GM12878 (cell line): ENCODE measurements at regions not wholly inside any gene's neighbourhood (a gene's known extent, or its start where the extent isn't known, plus 50 kb on each side); places are given as distances from the start of the nearest gene placed in this dataset.

Experiments used
- ATAC-seq: fragments of 200-7000 bp; cut with Tn5 transposase; 3 replicates; pipeline ENCODE4 v1.9.1; 2020; ENCODE audit warnings: mild to moderate bottlenecking, moderate library complexity
- BruUV-seq: library from RNA; stranded (reverse); fragments of 400-500 nt; replicated peaks from 2 replicates; lab custom pipeline; 2021; lab: Mats Ljungman, UMichigan
- CTCF ChIA-PET: fragments of 300-600 bp; sonication (Branson Sonifier 250); formaldehyde crosslinking; extraction: SDS; loops from one replicate; lab custom pipeline; 2021; ENCODE audit warnings: inconsistent platforms; lab: Yijun Ruan, JAX
- POLR2A ChIA-PET: fragments of 350-600 bp; formaldehyde crosslinking; extraction: SDS; loops from one replicate; lab custom pipeline; 2021; ENCODE audit warnings: inconsistent platforms; lab: Charles Lee
- RAD21 ChIA-PET: fragments of 300-600 bp; sonication (Branson Sonifier 250); formaldehyde crosslinking; loops from one replicate; lab custom pipeline; 2023; ENCODE audit warnings: antibody characterized with exemption; ENCODE audit not compliant: unreplicated experiment; lab: Charles Lee
- SMC1A ChIA-PET: fragments of 300-600 bp; sonication (Branson Sonifier 250); formaldehyde crosslinking; loops from one replicate; lab custom pipeline; 2023; ENCODE audit not compliant: unreplicated experiment, uncharacterized antibody; lab: Charles Lee
- DNase-seq: peaks from one replicate; pipeline ENCODE4 v3.0.0-alpha.2; 2011; ENCODE audit warnings: low read depth, low spot score
- FAIRE-seq: peaks from 3 replicates; lab custom pipeline; 2011; peaks lifted over from hg19 to GRCh38; lab: Jason Lieb, UNC
- H2AFZ ChIP-seq: 2 replicates; pipeline ENCODE4 v1.6.0; 2011; ENCODE audit warnings: low read depth, low read length, control low read depth; ENCODE audit not compliant: control insufficient read depth
- H3K27ac ChIP-seq: 2 replicates; pipeline ENCODE4 v1.5.1; 2011; ENCODE audit warnings: control low read depth; ENCODE audit not compliant: control insufficient read depth, insufficient read depth
- H3K27me3 ChIP-seq, 2 experiments: replicated peaks in 1 of 2; 2 replicates each; pipeline versions ENCODE4 v1.6.0 to v1.6.1; 2011; ENCODE audit warnings: low read length in 1 of 2; ENCODE audit not compliant: control insufficient read depth in 2 of 2, insufficient read depth in 2 of 2
- H3K36me3 ChIP-seq, 2 experiments: 2 replicates each; pipeline ENCODE4 v1.5.1; 2011; ENCODE audit warnings: low read length in 1 of 2; ENCODE audit not compliant: control insufficient read depth in 2 of 2, insufficient read depth in 2 of 2
- H3K4me1 ChIP-seq: 2 replicates; pipeline ENCODE4 v1.6.1; 2011; ENCODE audit warnings: mild to moderate bottlenecking, low read length, moderate library complexity, mixed read lengths; ENCODE audit not compliant: control insufficient read depth, insufficient read depth
- H3K4me2 ChIP-seq: 2 replicates; pipeline ENCODE4 v1.6.0; 2011; ENCODE audit warnings: control low read depth; ENCODE audit not compliant: control insufficient read depth, insufficient read depth
- H3K4me3 ChIP-seq: fragments of 200-600 bp; sonication (generic); 2 replicates; pipeline ENCODE4 v1.5.1; 2016
- H3K79me2 ChIP-seq: 2 replicates; pipeline ENCODE4 v1.6.0; 2011; ENCODE audit warnings: low read length; ENCODE audit not compliant: control insufficient read depth, insufficient read depth
- H3K9ac ChIP-seq: 2 replicates; pipeline ENCODE4 v1.8.0; 2011; ENCODE audit warnings: low read length, control low read depth, mixed read lengths; ENCODE audit not compliant: control insufficient read depth, insufficient read depth
- H3K9me3 ChIP-seq: replicated peaks from 3 replicates; pipeline ENCODE4 v1.5.1; 2011; ENCODE audit warnings: mild to moderate bottlenecking, low read length; ENCODE audit not compliant: control insufficient read depth, insufficient read depth
- H4K20me1 ChIP-seq: 2 replicates; pipeline ENCODE4 v1.6.0; 2011; ENCODE audit not compliant: control insufficient read depth, insufficient read depth
- BHLHE40 ChIP-seq, 2 experiments: fragments of 450-650 bp in 1 of 2; IDR thresholded peaks; 2 replicates each; pipeline ENCODE4 v1.6.1; 2011 to 2017; ENCODE audit warnings: low read depth in 2 of 2, borderline replicate concordance in 1 of 2, improper control_type of control experiment in 1 of 2, low read length in 1 of 2, mild to moderate bottlenecking in 1 of 2
- CHD2 ChIP-seq: IDR thresholded peaks from 2 replicates; pipeline ENCODE4 v1.6.1; 2011; ENCODE audit warnings: low read depth, low read length, improper control_type of control experiment, borderline replicate concordance
- CREM ChIP-seq: IDR thresholded peaks from 2 replicates; pipeline ENCODE4 v1.6.1; 2014; ENCODE audit warnings: antibody characterized with exemption, low read depth
- CTCF ChIP-seq, 3 experiments: IDR thresholded peaks in 2 of 3; conservative IDR thresholded peaks in 1 of 3; 2 replicates each; pipeline ENCODE4 v1.5.1; 2011; ENCODE audit warnings: low read depth in 3 of 3, low read length in 3 of 3, mild to moderate bottlenecking in 3 of 3, control low read depth in 2 of 3, moderate library complexity in 2 of 3, inconsistent platforms in 1 of 3, mixed read lengths in 1 of 3; ENCODE audit not compliant: control insufficient read depth in 2 of 3, insufficient read depth in 1 of 3; ENCODE audit errors: extremely low read depth in 1 of 3
- EED ChIP-seq: sonication (generic); IDR thresholded peaks from 2 replicates; pipeline ENCODE4 v1.6.1; 2016; ENCODE audit warnings: antibody characterized with exemption, low read depth
- HDAC2 ChIP-seq: fragments of 200-600 bp; sonication (generic); IDR thresholded peaks from 2 replicates; pipeline ENCODE4 v1.6.1; 2017
- IRF3 ChIP-seq: fragments of 450-650 bp; IDR thresholded peaks from 2 replicates; pipeline ENCODE4 v1.6.1; 2014; ENCODE audit warnings: mild to moderate bottlenecking
- KDM1A ChIP-seq: fragments of 200-600 bp; sonication (generic); IDR thresholded peaks from 2 replicates; pipeline ENCODE4 v1.6.1; 2016; ENCODE audit warnings: borderline replicate concordance
- LARP7 ChIP-seq: fragments of 450-650 bp; IDR thresholded peaks from 2 replicates; pipeline ENCODE4 v1.6.1; 2017; ENCODE audit warnings: mild to moderate bottlenecking
- MAX ChIP-seq: IDR thresholded peaks from 2 replicates; pipeline ENCODE4 v1.6.1; 2012; ENCODE audit warnings: low read depth, low read length, improper control_type of control experiment
- NFYB ChIP-seq: IDR thresholded peaks from 2 replicates; pipeline ENCODE4 v1.6.1; 2011; ENCODE audit warnings: low read depth, mild to moderate bottlenecking, low read length, improper control_type of control experiment, moderate library complexity; ENCODE audit not compliant: insufficient read depth
- NRF1 ChIP-seq: conservative IDR thresholded peaks from 2 replicates; pipeline ENCODE4 v1.6.1; 2011; ENCODE audit warnings: mild to moderate bottlenecking, low read depth, low read length, improper control_type of control experiment
- RELA ChIP-seq: fragments of 450-650 bp; IDR thresholded peaks from 2 replicates; pipeline ENCODE4 v1.8.0; 2014; ENCODE audit warnings: borderline replicate concordance; ENCODE audit not compliant: partially characterized antibody
- SUPT20H ChIP-seq: IDR thresholded peaks from 2 replicates; pipeline ENCODE4 v1.6.1; 2011; ENCODE audit warnings: low read depth, mild to moderate bottlenecking, low read length, moderate library complexity, borderline replicate concordance; ENCODE audit not compliant: control insufficient read depth
- ZBTB40 ChIP-seq: fragments of 450-650 bp; IDR thresholded peaks from 2 replicates; pipeline ENCODE4 v1.6.1; 2016; ENCODE audit warnings: mild to moderate bottlenecking, moderate library complexity, borderline replicate concordance
- ZNF217 ChIP-seq: fragments of 450-650 bp; IDR thresholded peaks from 2 replicates; pipeline ENCODE4 v1.6.1; 2017; ENCODE audit warnings: antibody characterized with exemption, mild to moderate bottlenecking
- WGBS: methylation state at CpG from one replicate; pipeline ENCODE4 v1.1.6; 2016; ENCODE audit warnings: low lambda C conversion rate; ENCODE audit not compliant: insufficient replicate concordance, insufficient coverage; ENCODE audit errors: missing lambda C conversion rate; 5-methylcytosine and 5-hydroxymethylcytosine counted together
- in situ Hi-C: fragments of 300-500 bp; cut with MboI; formaldehyde crosslinking; loops from 9 replicates; pipeline ENCODE4 v1.14.3; 2018; ENCODE audit warnings: mixed read lengths
- intact Hi-C: fragments of 100-400 bp; cut with micrococcal nuclease; formaldehyde crosslinking; loops from one replicate; pipeline ENCODE4 v1.14.2; 2022; ENCODE audit not compliant: unreplicated experiment

- ChIA-PET RAD21 (no interaction called here), CTCF (no interaction called here), POLR2A (no interaction called here), SMC1A (no interaction called here)
- in situ Hi-C loops (no loop called here), intact Hi-C loops (no loop called here)
- no peaks in the 10 kb centered on the region for H3K27me3 ChIP-seq
- H3K9me3 ChIP-seq, result no peaks in the 10 kb centered on the region
- H3K4me3 ChIP-seq, result no peak overlapping the region
- BruUV-seq, result no TSS peak
- no peak for TF ChIP-seq ZNF217
- TF ChIP-seq EED, result no peak
- no peak for TF ChIP-seq LARP7
- TF ChIP-seq IRF3, result no peak
- TF ChIP-seq KDM1A, result no peak
- no peak for TF ChIP-seq ZBTB40
- TF ChIP-seq CHD2, result no peak
- no peak for TF ChIP-seq SUPT20H
- TF ChIP-seq RELA, result no peak
- no peak for TF ChIP-seq NRF1
- no peak for TF ChIP-seq BHLHE40 (IDR thresholded peaks at IDR 0.05; ENCODE audit: borderline replicate concordance in 1 of 2, low read depth in 2 of 2, low read length in 1 of 2)
- no peak for TF ChIP-seq NFYB
- no peak for TF ChIP-seq MAX
- TF ChIP-seq CTCF (IDR thresholded peaks at IDR 0.05 in 2 of 3, conservative IDR thresholded peaks at IDR 0.05 in 1 of 3; ENCODE audit: control insufficient read depth in 2 of 3, extremely low read depth in 1 of 3, insufficient read depth in 1 of 3, low read depth in 3 of 3, low read length in 3 of 3), result no peak
- TF ChIP-seq HDAC2, result no peak
- TF ChIP-seq CREM, result no peak
- H2AFZ ChIP-seq, result no peak overlapping the region
- no peak overlapping the region for H3K9ac ChIP-seq
- no peaks in the 10 kb centered on the region for H3K4me1 ChIP-seq
- H3K79me2 ChIP-seq, result no peaks in the 10 kb centered on the region
- 34% methylated on average over 3 of the region's 3 CpGs for WGBS
- H4K20me1 ChIP-seq, result no peaks in the 10 kb centered on the region; the same call in 1 of the 2 replicates
- no peak overlapping the region for H3K27ac ChIP-seq
- FAIRE-seq (no peak), DNase-seq (no peak), ATAC-seq (no peak)
- H3K4me2 ChIP-seq, result no peak overlapping the region
- H3K36me3 ChIP-seq, result no peaks in the 10 kb centered on the region
These were observed 277.7 kb upstream of the PCSK5 start for GRCh38 chr9:75612754-75613153.
